H1 (cell line): ENCODE measurements at regions not wholly inside any gene's neighbourhood (a gene's known extent, or its start where the extent isn't known, plus 50 kb on each side); places are given as distances from the start of the nearest gene placed in this dataset.

Experiments used
- CTCF ChIA-PET: fragments of 300-600 bp; sonication (Branson Sonifier 250); formaldehyde crosslinking; loops from one replicate; lab custom pipeline; 2021; ENCODE audit not compliant: partially characterized antibody; lab: Charles Lee
- POLR2A ChIA-PET: fragments of 300-600 bp; sonication (Branson Sonifier 250); formaldehyde crosslinking; loops from one replicate; lab custom pipeline; 2021; ENCODE audit warnings: inconsistent platforms; ENCODE audit not compliant: partially characterized antibody; lab: Charles Lee
- DNase-seq, 2 experiments: peaks; one replicate each; pipeline versions ENCODE4 v3.0.0 to v3.0.0-alpha.2; 2010 to 2022; ENCODE audit warnings: low spot score in 2 of 2, low read depth in 1 of 2, mixed read lengths in 1 of 2
- FAIRE-seq: peaks from 2 replicates; lab custom pipeline; 2011; peaks lifted over from hg19 to GRCh38; lab: Jason Lieb, UNC
- H2AFZ ChIP-seq: 2 replicates; pipeline ENCODE4 v1.8.1; 2012; ENCODE audit warnings: low read length, inconsistent platforms
- H2AK5ac ChIP-seq: 2 replicates; pipeline ENCODE4 v1.6.1; 2013; ENCODE audit warnings: low read depth, low read length
- H2BK120ac ChIP-seq: replicated peaks from 2 replicates; pipeline ENCODE3; 2013; ENCODE audit warnings: low read depth, low read length, inconsistent platforms
- H2BK12ac ChIP-seq: 2 replicates; pipeline ENCODE4 v1.6.1; 2013; ENCODE audit warnings: low read depth, low read length
- H2BK15ac ChIP-seq: 2 replicates; pipeline ENCODE4 v1.6.1; 2013; ENCODE audit warnings: low read length
- H2BK20ac ChIP-seq: 2 replicates; pipeline ENCODE4 v1.6.1; 2013; ENCODE audit warnings: low read length
- H2BK5ac ChIP-seq: 2 replicates; pipeline ENCODE4 v1.6.1; 2013; ENCODE audit warnings: low read depth, low read length
- H3K14ac ChIP-seq: 2 replicates; pipeline ENCODE4 v1.6.1; 2013; ENCODE audit warnings: inconsistent platforms; ENCODE audit not compliant: insufficient read length
- H3K18ac ChIP-seq: 2 replicates; pipeline ENCODE4 v1.6.1; 2013; ENCODE audit warnings: low read length; ENCODE audit errors: extremely low read depth
- H3K23ac ChIP-seq: 2 replicates; pipeline ENCODE4 v1.6.1; 2013; ENCODE audit warnings: inconsistent platforms; ENCODE audit not compliant: insufficient read length
- H3K23me2 ChIP-seq: 2 replicates; pipeline ENCODE4 v1.6.1; 2013; ENCODE audit warnings: low read depth, low read length
- H3K27ac ChIP-seq: 2 replicates; pipeline ENCODE4 v1.6.1; 2011; ENCODE audit warnings: low read depth, low read length, inconsistent platforms
- H3K27me3 ChIP-seq, 4 experiments: replicated peaks in 1 of 4; 1 replicate in 1 of 4; 2 replicates in 3 of 4; pipeline versions ENCODE4 v1.6.1 to v1.8.1; 2011 to 2013; ENCODE audit warnings: low read length in 3 of 4, mild to moderate bottlenecking in 3 of 4, inconsistent platforms in 2 of 4, mixed read lengths in 2 of 4, moderate library complexity in 1 of 4; ENCODE audit not compliant: control insufficient read depth in 3 of 4, insufficient read depth in 3 of 4; ENCODE audit errors: extremely low read depth in 1 of 4
- H3K36me3 ChIP-seq, 4 experiments: 2 replicates each; pipeline versions ENCODE4 v1.6.1 to v1.8.1; 2011 to 2013; ENCODE audit warnings: mild to moderate bottlenecking in 4 of 4, low read length in 3 of 4, moderate library complexity in 2 of 4, control low read depth in 1 of 4, inconsistent platforms in 1 of 4; ENCODE audit not compliant: insufficient read depth in 4 of 4, control insufficient read depth in 2 of 4
- H3K4ac ChIP-seq: replicated peaks from 2 replicates; pipeline ENCODE3; 2013; ENCODE audit warnings: low read length, low read depth, mixed read lengths, inconsistent platforms; ENCODE audit not compliant: insufficient read length
- H3K4me1 ChIP-seq, 4 experiments: replicated peaks in 1 of 4; 1 replicate in 1 of 4; 2 replicates in 3 of 4; pipeline versions ENCODE4 v1.6.1 to v1.8.1; 2011 to 2013; ENCODE audit warnings: low read length in 3 of 4, inconsistent platforms in 2 of 4, mixed read lengths in 1 of 4; ENCODE audit not compliant: insufficient read depth in 4 of 4, control insufficient read depth in 3 of 4
- H3K4me2 ChIP-seq, 2 experiments: 2 replicates each; pipeline versions ENCODE4 v1.6.1 to v1.8.1; 2011 to 2013; ENCODE audit warnings: low read depth in 2 of 2, low read length in 2 of 2, control low read depth in 1 of 2, inconsistent platforms in 1 of 2, mild to moderate bottlenecking in 1 of 2; ENCODE audit not compliant: insufficient read depth in 1 of 2
- H3K4me3 ChIP-seq, 4 experiments: fragments of 200-600, 300-600 bp in 1 of 4; sonication (generic), shearing (Covaris generic), sonication (Bioruptor Twin) in 1 of 4; 2 replicates each; pipeline versions ENCODE4 v1.5.1 to v1.8.1; 2011 to 2016; ENCODE audit warnings: low read length in 4 of 4, low read depth in 3 of 4, control low read depth in 2 of 4, inconsistent platforms in 2 of 4, mild to moderate bottlenecking in 2 of 4, mixed read lengths in 1 of 4, moderate library complexity in 1 of 4; ENCODE audit not compliant: insufficient read depth in 2 of 4; ENCODE audit errors: extremely low read depth in 1 of 4
- H3K56ac ChIP-seq: replicated peaks from 2 replicates; pipeline ENCODE3; 2013; ENCODE audit warnings: low read depth, mild to moderate bottlenecking, mixed read lengths, low read length, inconsistent platforms; ENCODE audit not compliant: insufficient read length
- H3K79me1 ChIP-seq: 2 replicates; pipeline ENCODE4 v1.6.1; 2013; ENCODE audit warnings: low read depth, low read length, control low read depth
- H3K79me2 ChIP-seq, 2 experiments: 2 replicates each; pipeline versions ENCODE4 v1.6.1 to v1.8.1; 2012 to 2013; ENCODE audit warnings: low read length in 2 of 2, mild to moderate bottlenecking in 2 of 2, inconsistent platforms in 1 of 2; ENCODE audit not compliant: insufficient read depth in 2 of 2, control insufficient read depth in 1 of 2
- H3K9ac ChIP-seq, 4 experiments: replicated peaks in 1 of 4; 1 replicate in 1 of 4; 2 replicates in 3 of 4; pipeline versions ENCODE4 v1.6.1 to v1.8.1; 2011 to 2013; ENCODE audit warnings: low read depth in 3 of 4, low read length in 3 of 4, control low read depth in 2 of 4, mild to moderate bottlenecking in 2 of 4, moderate library complexity in 2 of 4, inconsistent platforms in 1 of 4; ENCODE audit errors: extremely low read depth in 1 of 4
- H3K9me3 ChIP-seq, 2 experiments: 2 replicates each; pipeline versions ENCODE4 v1.6.1 to v1.8.1; 2012 to 2013; ENCODE audit warnings: mild to moderate bottlenecking in 2 of 2, moderate library complexity in 2 of 2, control low read depth in 1 of 2, inconsistent platforms in 1 of 2, low read depth in 1 of 2, low read length in 1 of 2, mixed read lengths in 1 of 2; ENCODE audit not compliant: insufficient read depth in 2 of 2
- H4K20me1 ChIP-seq, 2 experiments: replicated peaks in 1 of 2; 2 replicates each; pipeline versions ENCODE3 to v1.8.1; 2011 to 2013; ENCODE audit warnings: inconsistent platforms in 2 of 2, low read length in 2 of 2, mild to moderate bottlenecking in 1 of 2; ENCODE audit not compliant: insufficient read depth in 2 of 2, control insufficient read depth in 1 of 2
- H4K5ac ChIP-seq: 2 replicates; pipeline ENCODE4 v1.6.1; 2013; ENCODE audit warnings: low read length, low read depth, mixed read lengths, inconsistent platforms; ENCODE audit not compliant: insufficient read length
- H4K8ac ChIP-seq: 2 replicates; pipeline ENCODE4 v1.8.0; 2013; ENCODE audit warnings: mild to moderate bottlenecking, moderate library complexity, low read length, inconsistent platforms; ENCODE audit not compliant: insufficient read depth; ENCODE audit errors: extremely low read depth
- H4K91ac ChIP-seq: replicated peaks from 2 replicates; pipeline ENCODE3; 2013; ENCODE audit warnings: low read length, mixed read lengths, inconsistent platforms; ENCODE audit not compliant: insufficient read length
- BRCA1 ChIP-seq: IDR thresholded peaks from 2 replicates; pipeline ENCODE4 v1.6.1; 2012; ENCODE audit warnings: low read depth, low read length, improper control_type of control experiment
- CBX8 ChIP-seq: fragments of 300-800, 300-1000 bp; sonication (generic); IDR thresholded peaks from 2 replicates; pipeline ENCODE4 v1.7.1; 2016; ENCODE audit warnings: low read depth, low read length, borderline replicate concordance
- EP300 ChIP-seq, 2 experiments: IDR thresholded peaks; 1 replicate in 1 of 2; 2 replicates in 1 of 2; pipeline ENCODE4 v1.6.1; 2011 to 2012; ENCODE audit warnings: low read depth in 2 of 2, low read length in 2 of 2, mild to moderate bottlenecking in 2 of 2, borderline replicate concordance in 1 of 2, inconsistent platforms in 1 of 2, moderate library complexity in 1 of 2
- FOSL1 ChIP-seq: IDR thresholded peaks from 2 replicates; pipeline ENCODE4 v1.6.1; 2011; ENCODE audit warnings: mild to moderate bottlenecking, low read depth, low read length, moderate library complexity; ENCODE audit not compliant: insufficient read depth
- GTF2F1 ChIP-seq: IDR thresholded peaks from 2 replicates; pipeline ENCODE4 v1.6.1; 2012; ENCODE audit warnings: low read depth, low read length, improper control_type of control experiment, borderline replicate concordance
- HDAC2 ChIP-seq, 2 experiments: fragments of 300-600 bp in 1 of 2; sonication (generic) in 1 of 2; IDR thresholded peaks; 2 replicates each; pipeline ENCODE4 v1.6.1; 2011 to 2012; ENCODE audit warnings: low read depth in 2 of 2, low read length in 2 of 2, mild to moderate bottlenecking in 2 of 2, moderate library complexity in 2 of 2, borderline replicate concordance in 1 of 2, inconsistent platforms in 1 of 2
- KDM5A ChIP-seq: fragments of 200-600 bp; IDR thresholded peaks from 2 replicates; pipeline ENCODE4 v1.7.1; 2012; ENCODE audit warnings: mild to moderate bottlenecking, low read length, inconsistent platforms, mixed read lengths
- NRF1 ChIP-seq: IDR thresholded peaks from 2 replicates; pipeline ENCODE4 v1.6.1; 2011; ENCODE audit warnings: mild to moderate bottlenecking, low read depth, low read length, improper control_type of control experiment
- POLR2AphosphoS5 ChIP-seq: IDR thresholded peaks from 2 replicates; pipeline ENCODE4 v1.6.1; 2011; ENCODE audit warnings: low read depth, low read length
- POU5F1 ChIP-seq: IDR thresholded peaks from 2 replicates; pipeline ENCODE4 v1.6.1; 2011; ENCODE audit warnings: low read depth, mild to moderate bottlenecking, low read length, moderate library complexity
- RAD21 ChIP-seq, 2 experiments: IDR thresholded peaks in 1 of 2; conservative IDR thresholded peaks in 1 of 2; 2 replicates each; pipeline ENCODE4 v1.6.1; 2011; ENCODE audit warnings: low read depth in 2 of 2, low read length in 2 of 2, improper control_type of control experiment in 1 of 2, inconsistent platforms in 1 of 2, mild to moderate bottlenecking in 1 of 2, moderate library complexity in 1 of 2
- SIN3A ChIP-seq, 2 experiments: IDR thresholded peaks in 1 of 2; conservative IDR thresholded peaks in 1 of 2; 2 replicates each; pipeline ENCODE4 v1.6.1; 2011 to 2012; ENCODE audit warnings: low read length in 2 of 2, improper control_type of control experiment in 1 of 2, low read depth in 1 of 2, mild to moderate bottlenecking in 1 of 2
- SP4 ChIP-seq: IDR thresholded peaks from 2 replicates; pipeline ENCODE4 v1.6.1; 2012; ENCODE audit warnings: low read length, inconsistent platforms
- SUZ12 ChIP-seq: fragments of 200-600 bp; sonication (generic); IDR thresholded peaks from 2 replicates; pipeline ENCODE4 v1.6.1; 2012; ENCODE audit warnings: mild to moderate bottlenecking, inconsistent platforms, low read length, moderate library complexity, mixed read lengths
- TAF1 ChIP-seq: IDR thresholded peaks from 2 replicates; pipeline ENCODE4 v1.6.1; 2011; ENCODE audit warnings: mild to moderate bottlenecking, low read depth, low read length
- WGBS, 2 experiments: shearing (Covaris generic) in 1 of 2; methylation state at CpG; one replicate each; pipeline versions ENCODE4 v1.1.6 to v1.1.7; 2013 to 2015; ENCODE audit warnings: low lambda C conversion rate in 2 of 2, mixed read lengths in 2 of 2, inconsistent platforms in 1 of 2, low coverage in 1 of 2, missing lambda C conversion rate in 1 of 2; ENCODE audit not compliant: insufficient replicate concordance in 2 of 2, insufficient coverage in 1 of 2, insufficient read length in 1 of 2; ENCODE audit errors: extremely low coverage in 1 of 2, missing lambda C conversion rate in 1 of 2; 5-methylcytosine and 5-hydroxymethylcytosine counted together

DNA sequence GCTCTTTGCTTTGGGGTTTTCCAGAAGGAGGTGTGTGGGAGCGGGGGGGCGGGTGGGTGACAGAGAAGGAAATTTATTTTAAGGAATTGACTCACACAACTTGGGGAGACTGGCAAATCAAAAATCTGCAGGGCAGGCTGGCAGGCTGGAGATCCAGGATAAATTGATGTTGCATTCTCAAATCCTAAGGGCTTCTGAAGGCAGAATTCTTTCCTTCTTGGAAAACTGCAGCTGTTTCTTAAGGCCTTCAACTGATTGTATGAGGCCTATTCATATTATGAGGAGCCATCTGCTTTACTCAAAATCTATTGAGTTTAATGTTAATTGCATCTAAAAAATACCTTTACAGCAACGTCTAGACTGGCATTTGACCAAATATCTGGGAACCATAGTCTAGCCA lies 1528.8 kb upstream of the LRRTM3 start:
- Histone ChIP-seq H4K8ac (no peak overlapping the region), H3K27me3 (no peaks in the 10 kb centered on the region), H3K9ac (no peak overlapping the region), H2BK5ac (no peak overlapping the region), H3K4ac (no peak overlapping the region), H3K79me2 (no peaks in the 10 kb centered on the region), H3K27ac (no peak overlapping the region), H3K4me3 (no peak overlapping the region), H3K9me3 (no peaks in the 10 kb centered on the region), H4K5ac (no peak overlapping the region), H4K91ac (no peak overlapping the region), H2BK15ac (no peak overlapping the region), H3K36me3 (no peaks in the 10 kb centered on the region), H4K20me1 (no peaks in the 10 kb centered on the region), H2BK20ac (no peak overlapping the region), H3K14ac (no peak overlapping the region), H3K18ac (no peak overlapping the region), H2AK5ac (no peak overlapping the region), H2BK12ac (no peak overlapping the region), H3K56ac (no peak overlapping the region), H3K23me2 (no peaks in the 10 kb centered on the region), H3K4me2 (no peak overlapping the region), H3K23ac (no peak overlapping the region), H3K4me1 (no peaks in the 10 kb centered on the region), H2BK120ac (no peak overlapping the region), H3K79me1 (no peaks in the 10 kb centered on the region), H2AFZ (no peak overlapping the region)
- ChIA-PET CTCF (no interaction called here), POLR2A (no interaction called here)
- WGBS, 2 experiments, result 79% methylated on average over 1 of the region's 3 CpGs; no CpG with 5 or more reads in 1 of the 2 experiments
- no peak for FAIRE-seq
- no peak for DNase-seq
- no peak for TF ChIP-seq GTF2F1
- TF ChIP-seq NRF1, result no peak
- TF ChIP-seq RAD21 (IDR thresholded peaks at IDR 0.05 in 1 of 2, conservative IDR thresholded peaks at IDR 0.05 in 1 of 2; ENCODE audit: low read depth in 2 of 2, low read length in 2 of 2), result no peak
- no peak for TF ChIP-seq POU5F1
- no peak for TF ChIP-seq POLR2AphosphoS5
- TF ChIP-seq SP4, result no peak
- TF ChIP-seq CBX8, result no peak
- no peak for TF ChIP-seq SUZ12
- no peak for TF ChIP-seq TAF1
- TF ChIP-seq FOSL1, result no peak
- no peak for TF ChIP-seq EP300 (IDR thresholded peaks at IDR 0.05; ENCODE audit: borderline replicate concordance in 1 of 2, low read depth in 2 of 2, low read length in 2 of 2)
- TF ChIP-seq BRCA1, result no peak
- TF ChIP-seq HDAC2 (IDR thresholded peaks at IDR 0.05; ENCODE audit: borderline replicate concordance in 1 of 2, low read depth in 2 of 2, low read length in 2 of 2), result no peak
- no peak for TF ChIP-seq SIN3A (conservative IDR thresholded peaks at IDR 0.05 in 1 of 2, IDR thresholded peaks at IDR 0.05 in 1 of 2; ENCODE audit: low read depth in 1 of 2, low read length in 2 of 2)
- TF ChIP-seq KDM5A, result no peak
